Ascending aorta (tissue), 2 donors: ENCODE measurements at regions not wholly inside any gene's neighbourhood (a gene's known extent, or its start where the extent isn't known, plus 50 kb on each side); places are given as distances from the start of the nearest gene placed in this dataset.

Experiments
- DNase-seq, 2 donors: peaks; one replicate each; pipeline ENCODE4 v3.0.0-alpha.2; 2019; ENCODE audit warnings: low spot score in 2 of 2
- H3K27ac ChIP-seq, 2 donors: fragments of 200-600 bp; sonication (generic); one replicate each; pipeline ENCODE4 v1.5.1; 2016 to 2017; ENCODE audit warnings: mild to moderate bottlenecking in 1 of 2
- H3K27me3 ChIP-seq: fragments of 200-600 bp; sonication (generic); one replicate; pipeline ENCODE4 v1.5.1; 2017
- H3K36me3 ChIP-seq, 2 donors: fragments of 200-600 bp; sonication (generic); one replicate each; pipeline ENCODE4 v1.5.1; 2016
- H3K4me1 ChIP-seq, 2 donors: fragments of 200-600 bp; sonication (generic); one replicate each; pipeline ENCODE4 v1.5.1; 2016 to 2017; ENCODE audit warnings: mild to moderate bottlenecking in 1 of 2
- H3K4me3 ChIP-seq, 2 donors: fragments of 200-600 bp; sonication (generic); one replicate each; pipeline ENCODE4 v1.5.1; 2016 to 2017; ENCODE audit warnings: mild to moderate bottlenecking in 1 of 2
- H3K9me3 ChIP-seq, 2 donors: fragments of 200-600 bp; sonication (generic); one replicate each; pipeline ENCODE4 v1.5.1; 2016
- CTCF ChIP-seq, 3 experiments: fragments of 200-600 bp in 2 of 3; fragments of 450-650 bp in 1 of 3; sonication (generic) in 2 of 3; IDR thresholded peaks; one replicate each; pipeline ENCODE4 v1.5.1; 2016 to 2019; ENCODE audit warnings: antibody characterized with exemption in 3 of 3, mild to moderate bottlenecking in 1 of 3, moderate library complexity in 1 of 3
- intact Hi-C: fragments of 100-400 bp; cut with DNase I; formaldehyde crosslinking; loops from one replicate; pipeline ENCODE4 v1.15.1; 2023

GRCh38 chr4:130197946-130198345 is 1102.0 kb downstream of the C4orf33 start:
- Histone ChIP-seq H3K27me3 (no peaks in the 10 kb centered on the region), H3K9me3 (peaks cover 0 to 6% of the 10 kb centered on the region in 2 donors), H3K4me1 (no peaks in the 10 kb centered on the region), H3K36me3 (no peaks in the 10 kb centered on the region), H3K27ac (no peak overlapping the region), H3K4me3 (no peak overlapping the region)
- intact Hi-C loops = no loop called here
- no peak for DNase-seq
- TF ChIP-seq CTCF (IDR thresholded peaks at IDR 0.05) = no peak

GRCh38 chr4:130203571-130203970 is 1107.6 kb downstream of the C4orf33 start:
- TF ChIP-seq CTCF (IDR thresholded peaks at IDR 0.05) = no peak
- H3K36me3 ChIP-seq = no peaks in the 10 kb centered on the region
- H3K27ac ChIP-seq = no peak overlapping the region
- no peak for DNase-seq
- H3K27me3 ChIP-seq = no peaks in the 10 kb centered on the region
- H3K4me3 ChIP-seq = no peak overlapping the region
- intact Hi-C loops = no loop called here
- no peaks in the 10 kb centered on the region for H3K4me1 ChIP-seq
- H3K9me3 ChIP-seq = peaks cover 0 to 6% of the 10 kb centered on the region in 2 donors

DNA sequence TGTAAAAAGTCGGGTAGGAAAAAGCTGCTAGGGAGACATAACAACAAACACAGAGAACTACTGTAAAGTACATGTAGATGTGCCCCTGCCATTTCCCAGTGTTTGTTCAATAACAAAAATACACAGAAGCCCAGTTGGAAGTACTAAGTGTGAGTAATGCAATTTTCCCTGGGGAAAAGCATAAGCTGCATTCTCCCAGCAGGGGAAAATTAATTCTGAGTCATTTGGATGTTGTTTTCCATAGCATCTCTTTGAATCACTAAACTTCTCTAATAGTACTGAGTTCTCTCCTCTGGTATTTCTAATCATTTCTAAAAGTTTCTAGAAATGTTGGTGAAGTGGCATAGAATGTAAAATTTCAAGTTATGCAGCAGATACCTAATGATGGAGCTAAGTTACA is 1114.9 kb downstream of the C4orf33 start:
- Histone ChIP-seq H3K27ac (no peak overlapping the region), H3K4me1 (no peaks in the 10 kb centered on the region), H3K9me3 (no peaks in the 10 kb centered on the region), H3K36me3 (no peaks in the 10 kb centered on the region), H3K4me3 (no peak overlapping the region), H3K27me3 (no peaks in the 10 kb centered on the region)
- no peak for DNase-seq
- intact Hi-C loops = no loop called here
- no peak for TF ChIP-seq CTCF (IDR thresholded peaks at IDR 0.05)

GRCh38 chr4:130214268-130214667 is 1118.3 kb downstream of the C4orf33 start:
- Histone ChIP-seq H3K27ac (no peak overlapping the region), H3K36me3 (no peaks in the 10 kb centered on the region), H3K27me3 (no peaks in the 10 kb centered on the region), H3K4me1 (no peaks in the 10 kb centered on the region), H3K9me3 (no peaks in the 10 kb centered on the region), H3K4me3 (no peak overlapping the region)
- intact Hi-C loops = no loop called here
- no peak for TF ChIP-seq CTCF (IDR thresholded peaks at IDR 0.05)
- DNase-seq = no peak

DNA sequence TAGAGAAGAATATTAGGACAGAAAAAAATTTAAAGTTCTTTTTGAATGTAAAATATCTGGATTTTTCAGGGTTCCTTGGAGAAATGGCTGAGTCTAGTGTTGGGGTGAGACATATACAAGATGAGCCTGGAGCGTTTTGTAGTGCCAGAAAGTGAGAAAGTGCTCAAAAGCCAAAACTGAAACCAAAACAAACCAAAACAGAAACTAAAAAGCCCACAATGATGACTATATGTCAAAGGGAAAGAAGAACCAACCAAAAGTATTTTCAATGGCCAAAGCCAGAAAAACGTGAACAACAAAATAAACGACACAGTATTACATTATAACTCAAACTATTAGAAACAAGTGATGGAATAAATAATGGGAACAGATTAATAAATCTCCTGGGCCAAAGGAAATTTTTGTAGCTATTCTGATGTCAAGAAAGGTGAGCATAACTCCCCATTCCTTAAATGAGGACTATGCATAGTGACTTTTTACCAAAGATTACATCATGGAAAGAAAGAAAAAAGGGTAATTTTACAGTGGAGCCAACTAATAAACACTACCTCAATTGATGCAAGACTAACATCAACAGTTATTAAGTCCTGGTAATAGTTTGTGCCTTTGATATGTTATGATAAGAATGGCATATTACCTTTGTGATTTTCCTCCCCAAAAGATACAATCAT is 1137.6 kb downstream of the C4orf33 start:
- no peak for TF ChIP-seq CTCF (IDR thresholded peaks at IDR 0.05)
- intact Hi-C loops = no loop called here

GRCh38 chr4:130238121-130238520 is 1142.2 kb downstream of the C4orf33 start:
- Histone ChIP-seq H3K36me3 (no peaks in the 10 kb centered on the region), H3K27me3 (no peaks in the 10 kb centered on the region)
- intact Hi-C loops = no loop called here

More for the DNA sequence above, 1137.6 kb downstream of the C4orf33 start:
- Histone ChIP-seq H3K4me3 (no peak overlapping the region), H3K27ac (no peak overlapping the region), H3K9me3 (no peaks in the 10 kb centered on the region), H3K4me1 (no peaks in the 10 kb centered on the region), H3K36me3 (no peaks in the 10 kb centered on the region), H3K27me3 (no peaks in the 10 kb centered on the region)
- no peak for DNase-seq

More at GRCh38 chr4:130238121-130238520, 1142.2 kb downstream of the C4orf33 start:
- H3K27ac ChIP-seq = no peak overlapping the region
- no peaks in the 10 kb centered on the region for H3K4me1 ChIP-seq
- H3K9me3 ChIP-seq = no peaks in the 10 kb centered on the region
- H3K4me3 ChIP-seq = no peak overlapping the region
- TF ChIP-seq CTCF (IDR thresholded peaks at IDR 0.05) = no peak
- DNase-seq = no peak
